HG02571 (cell line): ENCODE measurements at regions not wholly inside any gene's neighbourhood (a gene's known extent, or its start where the extent isn't known, plus 50 kb on each side); places are given as distances from the start of the nearest gene placed in this dataset.
"Not testable (repeated sequence)": the region's sequence is repeated elsewhere in the genome, so short reads cannot be mapped to it uniquely, and the experiment has no call there.

Experiments
- ATAC-seq: cut with Tn5 transposase; IDR thresholded peaks from one replicate; pipeline ENCODE4 v1.9.1; 2021; ENCODE audit warnings: mild to moderate bottlenecking, moderate library complexity; ENCODE audit not compliant: unreplicated experiment

DNA sequence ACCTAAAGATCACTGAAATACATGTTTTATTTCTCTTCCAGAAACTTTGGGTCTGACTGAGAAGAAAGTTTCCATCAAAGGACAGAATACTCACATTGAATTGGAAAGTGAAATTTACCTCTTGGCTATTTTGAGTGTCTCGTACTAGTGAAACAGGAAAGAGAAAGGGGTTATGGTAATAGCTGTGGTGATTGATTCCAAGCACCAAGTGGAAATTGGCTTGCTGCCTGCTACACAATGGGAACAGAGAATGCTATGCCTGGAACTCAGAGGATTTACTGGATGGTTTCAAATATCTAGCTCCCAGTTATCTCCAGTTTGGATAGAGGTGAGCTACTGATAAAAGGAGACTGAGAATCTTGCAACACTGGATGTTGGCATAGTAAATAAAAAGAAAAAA is 492.8 kb upstream of the FSIP2 start:
- ATAC-seq, result no peak

DNA sequence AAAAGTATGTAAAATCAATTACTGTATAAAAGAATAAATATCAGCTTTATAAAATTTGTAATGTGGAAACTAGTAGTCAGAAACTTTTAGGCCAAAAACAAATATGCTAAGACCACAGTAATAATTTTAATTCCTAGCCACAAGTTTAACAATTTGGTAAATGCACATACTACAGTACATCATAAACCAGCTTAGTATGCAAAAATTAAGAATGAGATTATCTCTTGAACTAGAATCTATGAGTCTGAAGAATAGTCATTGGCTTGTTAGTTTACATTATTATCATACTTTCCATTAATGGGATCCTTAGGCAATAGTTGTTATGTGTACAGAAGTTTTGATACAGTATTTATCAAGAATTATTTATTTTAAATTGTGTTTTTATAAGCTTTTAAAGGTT is 491.9 kb upstream of the FSIP2 start:
- ATAC-seq, result no peak

- ATAC-seq, result no peak
These were observed 483.0 kb upstream of the FSIP2 start for GRCh38 chr2:185255566-185255965.

- ATAC-seq, result no peak
These were observed 472.9 kb upstream of the FSIP2 start for GRCh38 chr2:185265747-185266146.

DNA sequence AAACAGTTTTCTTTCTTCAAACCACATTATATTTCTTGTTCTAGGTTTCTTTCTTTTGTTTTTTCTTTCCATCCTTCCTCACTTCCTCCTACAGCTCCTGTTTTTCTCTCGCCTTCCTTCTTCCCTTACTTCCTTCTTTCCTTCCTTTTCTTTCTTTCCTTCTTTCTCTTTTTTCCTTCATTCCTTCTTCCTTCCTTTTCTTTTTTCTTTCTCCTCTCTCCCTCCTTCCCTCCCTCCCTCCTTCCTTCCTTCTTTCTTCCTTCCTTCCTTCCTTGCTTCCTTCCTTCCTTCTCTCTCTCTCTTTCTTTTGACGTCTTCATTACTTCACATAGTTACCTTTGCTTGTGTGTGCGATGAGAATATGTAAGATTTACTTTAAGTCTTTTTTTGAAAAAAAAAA is 470.0 kb upstream of the FSIP2 start:
- no peak for ATAC-seq

GRCh38 chr2:185274718-185275484 is 463.7 kb upstream of the FSIP2 start:
- no peak for ATAC-seq

- ATAC-seq, result not testable (repeated sequence)
These were observed 462.6 kb upstream of the FSIP2 start for GRCh38 chr2:185275979-185276378.

- ATAC-seq, result no peak
These were observed 459.8 kb upstream of the FSIP2 start for GRCh38 chr2:185278761-185279160.

DNA sequence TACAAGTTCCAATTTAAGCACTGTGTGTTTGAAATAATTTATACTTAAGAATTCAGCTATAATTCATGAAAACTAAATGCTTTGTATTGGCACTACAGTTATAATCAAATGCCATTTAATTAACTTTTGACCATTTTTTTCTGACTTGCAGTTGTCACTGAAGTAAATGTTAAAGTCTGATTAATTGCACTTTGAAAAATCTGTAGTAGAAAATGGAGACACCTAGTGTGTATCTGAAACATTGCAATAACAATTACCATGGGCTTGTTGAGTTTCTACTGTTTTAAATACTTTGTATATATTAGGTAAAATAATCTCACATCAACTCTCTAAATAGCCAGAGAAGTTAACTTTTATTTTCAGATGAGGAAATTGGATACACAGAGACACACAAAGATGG is 458.6 kb upstream of the FSIP2 start:
- no peak for ATAC-seq

DNA sequence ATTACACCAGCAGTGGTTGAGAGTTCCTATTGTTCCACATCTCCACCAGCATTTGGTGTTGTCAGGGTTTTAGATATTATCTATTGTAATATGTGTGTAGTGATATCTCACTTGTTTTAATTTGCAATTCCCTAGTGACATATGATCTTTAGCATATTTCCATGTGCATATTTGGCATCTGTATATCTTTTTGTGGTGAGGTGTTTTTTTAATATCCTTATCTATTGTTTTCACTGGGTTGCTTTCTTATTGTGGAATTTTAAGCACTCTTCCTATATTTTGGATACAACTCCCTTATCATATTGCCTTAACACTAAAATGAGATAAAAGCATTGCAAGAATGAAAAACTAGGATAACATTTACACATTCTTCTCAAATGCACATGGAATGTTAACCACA is 453.9 kb upstream of the FSIP2 start:
- ATAC-seq, result no peak

GRCh38 chr2:185290012-185290411 is 448.6 kb upstream of the FSIP2 start:
- not testable (repeated sequence) for ATAC-seq

DNA sequence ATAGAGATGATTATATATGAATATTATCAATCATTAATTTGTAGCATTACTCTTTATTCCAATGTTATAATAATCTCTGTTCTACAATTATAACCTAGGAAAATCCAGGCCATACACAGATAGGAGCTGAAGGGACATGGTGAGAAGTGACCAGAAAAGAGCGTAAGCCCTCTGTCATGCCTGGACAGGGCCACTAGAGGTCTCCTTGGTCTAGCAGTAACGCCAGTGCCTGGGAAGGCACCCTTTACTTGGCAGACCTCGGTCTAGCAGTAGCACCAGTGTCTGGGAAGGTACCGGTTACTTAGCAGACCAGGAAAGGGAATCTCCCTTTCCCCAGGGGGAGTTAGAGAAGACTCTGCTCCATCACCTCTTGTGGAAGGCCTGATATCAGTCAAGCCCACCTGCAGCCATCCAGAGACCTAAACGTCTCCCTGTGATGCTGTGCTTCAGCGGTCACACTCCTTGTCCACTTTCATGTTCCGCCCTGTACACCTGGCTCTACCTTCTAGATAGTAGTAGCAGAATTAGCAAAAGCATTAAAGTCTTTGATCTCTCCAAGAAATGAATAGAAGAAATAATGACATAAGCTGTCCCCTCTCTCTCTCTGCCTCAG is 447.5 kb upstream of the FSIP2 start:
- ATAC-seq, result peak; percentile 91

DNA sequence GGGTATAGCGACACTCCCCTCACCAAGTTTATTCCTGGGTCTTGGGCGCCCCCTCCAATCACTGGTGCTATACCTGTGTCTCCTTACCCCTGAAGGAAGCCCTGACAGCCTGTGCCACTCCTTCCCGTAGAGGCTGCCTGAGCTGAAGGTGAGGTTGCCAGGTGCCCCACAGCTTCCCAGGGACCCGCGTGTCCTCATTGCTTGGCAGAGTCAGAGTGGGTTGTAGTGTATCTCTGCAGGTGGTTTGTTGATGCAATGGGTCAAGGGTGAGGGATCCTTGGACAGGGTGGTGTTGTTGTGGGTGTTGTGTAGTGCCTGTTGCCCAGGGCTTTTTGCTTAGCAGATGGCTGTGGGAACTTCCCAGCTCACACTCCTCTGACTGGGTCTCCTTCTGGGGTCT is 438.7 kb upstream of the FSIP2 start:
- no peak for ATAC-seq

GRCh38 chr2:185306119-185306518 is 432.5 kb upstream of the FSIP2 start:
- no peak for ATAC-seq

- no peak for ATAC-seq
These were observed 422.2 kb upstream of the FSIP2 start for GRCh38 chr2:185316383-185316782.

DNA sequence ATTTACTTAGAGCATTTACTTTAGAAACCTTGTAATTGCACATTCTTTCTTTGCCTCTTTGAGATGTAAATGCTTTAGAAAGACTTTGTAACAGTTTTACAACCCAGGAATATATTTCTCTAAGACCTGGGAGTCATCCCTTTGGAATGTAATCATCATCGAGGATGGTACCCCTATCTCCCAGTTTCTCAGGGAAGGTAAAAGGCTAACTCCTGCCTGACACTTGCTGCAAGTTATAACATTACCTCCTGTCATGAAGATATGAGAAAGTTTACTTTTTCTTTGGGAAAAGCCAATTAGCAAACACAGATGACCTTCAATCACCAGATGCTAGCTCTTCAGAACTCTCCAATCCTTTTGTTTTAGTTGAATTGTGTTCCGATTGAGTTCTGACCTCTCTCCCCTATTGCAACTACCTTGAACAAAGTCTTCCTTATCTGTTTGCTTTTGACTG is 420.3 kb upstream of the FSIP2 start:
- ATAC-seq, result no peak

DNA sequence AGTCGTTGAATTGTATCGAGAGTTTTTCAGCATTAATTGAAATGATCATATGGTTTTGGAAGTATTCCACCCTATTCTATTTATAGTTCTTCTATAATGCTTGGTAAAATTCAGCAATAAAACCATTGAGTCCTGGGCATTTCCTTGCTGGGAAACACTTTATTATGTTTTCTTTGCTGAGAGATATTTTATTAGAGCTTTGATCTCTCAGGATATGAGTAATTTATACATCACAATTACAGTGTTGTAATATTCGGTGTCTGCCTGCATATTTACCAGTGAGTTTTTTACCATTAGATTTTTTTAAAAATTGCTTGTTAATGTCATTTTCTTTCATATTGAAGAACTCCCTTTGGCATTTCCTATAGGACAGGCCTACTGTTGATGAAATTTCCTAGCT is 402.7 kb upstream of the FSIP2 start:
- ATAC-seq, result no peak

DNA sequence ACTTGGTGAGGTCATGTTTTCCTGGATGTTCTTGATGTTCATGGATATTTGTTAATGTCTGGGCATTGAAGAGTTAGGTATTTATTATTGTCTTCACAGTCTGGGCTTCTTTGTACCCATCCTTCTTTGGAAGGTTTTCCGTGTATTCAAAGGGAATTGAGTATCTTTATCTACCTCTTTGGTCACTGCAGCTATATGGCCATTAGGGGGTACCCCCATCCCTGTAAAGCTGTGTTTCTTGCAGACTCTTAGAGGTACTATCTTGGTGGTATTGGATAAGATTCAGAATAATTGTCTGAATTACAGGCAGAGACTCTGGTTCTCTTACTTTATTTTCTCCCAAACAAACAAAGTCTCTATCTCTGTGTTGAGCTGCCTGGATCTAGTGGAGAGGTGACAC is 401.6 kb upstream of the FSIP2 start:
- ATAC-seq, result no peak

- ATAC-seq, result no peak
These were observed 400.5 kb upstream of the FSIP2 start for GRCh38 chr2:185338104-185338503.

- ATAC-seq, result no peak
These were observed 391.2 kb upstream of the FSIP2 start for GRCh38 chr2:185347445-185347844.

GRCh38 chr2:185360776-185361175 is 377.8 kb upstream of the FSIP2 start:
- no peak for ATAC-seq

GRCh38 chr2:185372188-185372587 is 366.4 kb upstream of the FSIP2 start:
- no peak for ATAC-seq

GRCh38 chr2:185373229-185373628 is 365.4 kb upstream of the FSIP2 start:
- no peak for ATAC-seq
